ENCODE measurements at regions not wholly inside any gene's neighbourhood (a gene's known extent, or its start where the extent isn't known, plus 50 kb on each side); places are given as distances from the start of the nearest gene placed in this dataset.

DNA sequence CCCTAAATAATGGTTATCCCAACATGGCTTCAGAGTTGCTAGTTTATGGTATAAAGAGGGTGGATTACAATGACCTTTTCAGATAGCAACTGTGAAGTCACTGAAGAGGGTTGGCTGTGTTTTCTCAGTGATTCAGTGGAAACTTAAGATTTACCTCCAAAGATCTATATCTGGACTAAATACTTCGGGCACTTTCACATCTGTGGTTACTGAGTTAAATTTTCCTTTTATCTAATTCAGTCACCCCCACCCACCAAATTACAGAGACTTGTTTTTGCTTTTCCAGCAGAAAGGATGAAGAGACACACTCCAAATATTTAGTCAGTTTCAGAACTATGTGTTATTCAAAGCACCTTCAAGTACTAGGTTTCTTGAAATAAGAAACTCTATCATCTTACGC, 573.2 kb downstream of the CCDC171 start:
- TF ChIP-seq, protein P1, sequence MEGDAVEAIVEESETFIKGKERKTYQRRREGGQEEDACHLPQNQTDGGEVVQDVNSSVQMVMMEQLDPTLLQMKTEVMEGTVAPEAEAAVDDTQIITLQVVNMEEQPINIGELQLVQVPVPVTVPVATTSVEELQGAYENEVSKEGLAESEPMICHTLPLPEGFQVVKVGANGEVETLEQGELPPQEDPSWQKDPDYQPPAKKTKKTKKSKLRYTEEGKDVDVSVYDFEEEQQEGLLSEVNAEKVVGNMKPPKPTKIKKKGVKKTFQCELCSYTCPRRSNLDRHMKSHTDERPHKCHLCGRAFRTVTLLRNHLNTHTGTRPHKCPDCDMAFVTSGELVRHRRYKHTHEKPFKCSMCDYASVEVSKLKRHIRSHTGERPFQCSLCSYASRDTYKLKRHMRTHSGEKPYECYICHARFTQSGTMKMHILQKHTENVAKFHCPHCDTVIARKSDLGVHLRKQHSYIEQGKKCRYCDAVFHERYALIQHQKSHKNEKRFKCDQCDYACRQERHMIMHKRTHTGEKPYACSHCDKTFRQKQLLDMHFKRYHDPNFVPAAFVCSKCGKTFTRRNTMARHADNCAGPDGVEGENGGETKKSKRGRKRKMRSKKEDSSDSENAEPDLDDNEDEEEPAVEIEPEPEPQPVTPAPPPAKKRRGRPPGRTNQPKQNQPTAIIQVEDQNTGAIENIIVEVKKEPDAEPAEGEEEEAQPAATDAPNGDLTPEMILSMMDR (IDR thresholded peaks at IDR 0.05 in 2 of 3, conservative IDR thresholded peaks at IDR 0.05 in 1 of 3; ENCODE audit: borderline replicate concordance in 1 of 3, insufficient read depth in 1 of 3, low read depth in 2 of 3, low read length in 2 of 3): no peak
- no peak for TF ChIP-seq EZH2 (IDR thresholded peaks at IDR 0.05)
- no peak for TF ChIP-seq POLR2A (IDR thresholded peaks at IDR 0.05; ENCODE audit: borderline replicate concordance, extremely low read depth, insufficient read depth, insufficient read length)
- TF ChIP-seq POLR2AphosphoS5 (IDR thresholded peaks at IDR 0.05; ENCODE audit: low read depth, low read length): no peak
- no peak for TF ChIP-seq EGR1 (IDR thresholded peaks at IDR 0.05; ENCODE audit: low read depth)
- no peak for TF ChIP-seq CEBPB (IDR thresholded peaks at IDR 0.05; ENCODE audit: low read depth)
- no peak for TF ChIP-seq SRF (IDR thresholded peaks at IDR 0.05; ENCODE audit: low read depth)
- TF ChIP-seq, protein P2, sequence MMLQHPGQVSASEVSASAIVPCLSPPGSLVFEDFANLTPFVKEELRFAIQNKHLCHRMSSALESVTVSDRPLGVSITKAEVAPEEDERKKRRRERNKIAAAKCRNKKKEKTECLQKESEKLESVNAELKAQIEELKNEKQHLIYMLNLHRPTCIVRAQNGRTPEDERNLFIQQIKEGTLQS (IDR thresholded peaks at IDR 0.05): no peak
- TF ChIP-seq YY1 (IDR thresholded peaks at IDR 0.05; ENCODE audit: extremely low read depth, insufficient replicate concordance, low read depth, low read length): no peak
- TF ChIP-seq JUND (IDR thresholded peaks at IDR 0.05): no peak
